Fibroblast of skin of right quadriceps (primary cell): ENCODE measurements at regions not wholly inside any gene's neighbourhood (a gene's known extent, or its start where the extent isn't known, plus 50 kb on each side); places are given as distances from the start of the nearest gene placed in this dataset.
"Not testable (repeated sequence)": the region's sequence is repeated elsewhere in the genome, so short reads cannot be mapped to it uniquely, and the experiment has no call there.

Experiments used
- DNase-seq: peaks from one replicate; pipeline ENCODE4 v3.0.0-alpha.2; 2013

DNA sequence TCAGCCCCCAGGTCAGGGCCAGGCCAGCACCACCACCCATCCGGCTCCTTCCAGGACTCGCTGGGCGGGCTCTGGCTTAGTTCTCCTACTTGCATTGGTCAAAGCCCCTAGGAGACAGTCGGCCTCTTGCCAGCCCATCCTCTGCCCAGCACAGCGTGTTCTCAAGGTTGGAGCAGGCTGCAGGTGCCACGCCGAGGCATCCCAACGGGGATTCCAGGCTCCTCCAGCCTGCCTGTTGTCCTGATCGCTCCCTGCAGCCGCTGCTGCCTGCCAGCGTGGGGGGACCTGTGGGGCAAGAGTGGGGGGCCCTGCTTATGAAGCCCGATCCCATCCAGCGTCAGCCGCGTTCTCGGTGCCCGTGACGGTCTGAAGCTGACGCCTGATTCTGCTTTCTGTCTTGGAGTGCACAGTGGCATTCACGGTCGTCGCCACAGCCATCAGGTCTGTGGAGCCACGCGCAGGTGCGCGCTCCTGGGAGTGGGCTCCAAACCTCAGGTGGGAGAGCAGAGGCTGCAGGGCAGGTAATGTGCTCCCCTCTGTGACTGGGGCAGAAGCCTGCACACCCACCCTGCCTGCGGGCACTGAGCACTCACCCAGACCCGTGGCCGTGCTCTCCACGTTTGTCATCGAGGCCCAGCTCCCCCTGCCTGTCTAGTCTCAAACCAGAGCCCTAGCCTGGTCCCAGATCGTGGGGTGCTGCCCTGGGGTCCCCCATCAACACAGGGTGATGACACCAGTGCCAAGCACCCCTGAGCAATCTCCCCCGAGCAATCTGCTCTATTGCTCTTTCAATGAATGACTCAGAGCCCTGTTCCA, 991.6 kb downstream of the BRD1 start:
- no peak for DNase-seq

- DNase-seq, result no peak
Measured at GRCh38 chr22:48835364-48835763, 992.3 kb downstream of the BRD1 start.

DNA sequence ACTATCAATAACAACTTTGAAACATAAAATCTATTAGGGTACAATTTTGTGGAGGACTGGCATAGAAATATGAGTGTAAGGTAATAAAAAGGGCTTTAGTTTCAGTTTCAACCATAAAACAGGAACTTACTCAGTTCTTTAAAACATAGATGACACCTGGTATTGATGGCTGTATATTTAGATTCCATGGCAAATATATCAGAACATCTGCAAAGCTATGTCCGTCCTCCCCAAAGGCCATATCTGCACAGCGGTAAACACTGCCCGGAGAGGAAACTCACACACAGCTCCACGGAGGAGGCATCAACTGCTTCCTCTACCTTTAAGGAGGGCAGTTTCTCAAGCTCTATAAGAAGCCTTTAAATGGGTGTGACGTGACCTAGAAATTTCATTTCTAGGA, 993.3 kb downstream of the BRD1 start:
- no peak for DNase-seq

GRCh38 chr22:48832592-48832991, 995.1 kb downstream of the BRD1 start:
- no peak for DNase-seq

GRCh38 chr22:48829908-48830307, 997.8 kb downstream of the BRD1 start:
- DNase-seq, result no peak

- DNase-seq, result no peak
Measured at GRCh38 chr22:48828688-48829087, 999.0 kb downstream of the BRD1 start.

GRCh38 chr22:48827904-48828555, 999.6 kb downstream of the BRD1 start:
- DNase-seq, result no peak

DNA sequence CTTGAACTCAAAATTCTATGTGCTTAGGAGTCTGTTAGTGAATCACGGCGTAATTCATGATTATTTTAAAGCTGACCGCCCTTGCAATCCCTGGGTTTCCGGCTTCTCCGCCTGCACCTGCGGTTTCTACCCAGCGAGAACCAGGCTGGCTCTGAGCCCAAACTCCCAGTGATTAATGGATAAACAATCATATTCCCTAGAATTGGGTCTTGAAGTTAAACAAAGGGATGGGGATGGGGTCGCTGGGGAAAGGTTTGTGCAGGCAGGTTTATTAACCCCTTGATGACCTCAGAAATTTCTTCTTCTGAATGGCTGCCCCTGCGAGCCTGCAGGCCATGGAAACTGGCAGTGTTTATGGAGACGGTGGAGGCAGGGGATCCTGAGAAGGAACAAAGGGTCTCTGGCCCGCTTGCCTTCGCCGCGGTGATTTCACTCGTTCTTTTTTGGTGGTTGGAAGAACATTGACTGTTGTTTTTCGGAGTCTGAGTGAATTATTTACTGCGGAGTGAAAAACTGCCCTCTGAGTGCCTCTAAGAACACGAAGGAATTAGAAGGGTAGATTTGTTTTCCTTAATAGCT, 1000.3 kb downstream of the BRD1 start:
- DNase-seq, result no peak

DNA sequence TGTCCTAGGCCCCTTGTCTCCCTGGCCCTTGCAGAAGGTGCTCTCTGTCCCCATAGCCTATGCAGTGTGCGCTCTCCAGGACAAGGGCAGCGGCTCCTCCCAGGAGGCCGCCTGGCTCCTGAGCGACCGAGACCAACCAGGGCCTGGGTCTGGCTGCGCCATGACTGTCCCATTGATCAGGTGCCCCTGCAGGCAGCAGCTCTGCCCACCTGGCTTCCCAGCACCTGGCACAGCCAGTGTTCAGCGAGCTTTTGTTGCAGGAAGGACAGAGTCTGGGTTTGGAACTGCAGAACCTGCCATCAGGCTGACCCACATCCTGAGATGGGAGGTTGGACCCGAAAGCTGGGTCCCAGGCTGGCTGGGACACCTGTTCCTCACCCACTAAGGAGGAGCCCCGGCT, 1001.1 kb downstream of the BRD1 start:
- no peak for DNase-seq

DNA sequence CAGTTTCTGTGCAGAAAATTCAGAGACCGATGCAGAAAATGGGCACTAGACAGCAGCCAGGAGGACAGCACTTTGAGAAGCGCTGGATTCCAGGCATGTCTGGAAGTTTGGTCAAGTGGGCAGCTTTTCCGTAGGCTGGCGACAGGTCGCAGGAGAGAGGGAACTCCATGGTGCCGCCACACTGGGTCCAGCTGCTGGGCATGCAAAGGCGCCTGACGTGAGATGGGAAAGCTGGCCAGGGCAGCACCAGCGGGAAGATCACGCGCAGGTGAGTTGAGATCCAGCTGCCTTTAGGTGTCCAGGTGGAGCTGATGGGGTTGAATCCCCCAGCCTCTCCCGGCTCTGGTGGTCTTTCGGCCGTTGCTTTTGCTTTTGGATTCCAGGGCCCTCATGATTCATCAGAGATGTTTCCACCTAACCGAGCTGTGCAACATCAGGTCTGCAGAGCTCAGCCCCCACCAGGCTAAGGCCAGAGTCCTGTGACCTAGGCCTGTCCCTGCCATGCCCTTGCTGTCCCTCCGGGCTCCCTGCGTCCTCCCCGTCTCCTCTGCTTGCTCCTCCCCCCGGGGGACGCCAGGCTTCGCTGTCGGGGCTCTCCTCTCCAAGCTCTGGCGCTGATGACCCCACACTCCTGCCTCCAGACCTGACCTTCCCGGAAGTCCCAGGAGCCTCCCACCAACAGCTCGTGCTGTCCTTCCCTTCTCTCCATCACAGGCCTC, 1001.7 kb downstream of the BRD1 start:
- DNase-seq, result no peak

DNA sequence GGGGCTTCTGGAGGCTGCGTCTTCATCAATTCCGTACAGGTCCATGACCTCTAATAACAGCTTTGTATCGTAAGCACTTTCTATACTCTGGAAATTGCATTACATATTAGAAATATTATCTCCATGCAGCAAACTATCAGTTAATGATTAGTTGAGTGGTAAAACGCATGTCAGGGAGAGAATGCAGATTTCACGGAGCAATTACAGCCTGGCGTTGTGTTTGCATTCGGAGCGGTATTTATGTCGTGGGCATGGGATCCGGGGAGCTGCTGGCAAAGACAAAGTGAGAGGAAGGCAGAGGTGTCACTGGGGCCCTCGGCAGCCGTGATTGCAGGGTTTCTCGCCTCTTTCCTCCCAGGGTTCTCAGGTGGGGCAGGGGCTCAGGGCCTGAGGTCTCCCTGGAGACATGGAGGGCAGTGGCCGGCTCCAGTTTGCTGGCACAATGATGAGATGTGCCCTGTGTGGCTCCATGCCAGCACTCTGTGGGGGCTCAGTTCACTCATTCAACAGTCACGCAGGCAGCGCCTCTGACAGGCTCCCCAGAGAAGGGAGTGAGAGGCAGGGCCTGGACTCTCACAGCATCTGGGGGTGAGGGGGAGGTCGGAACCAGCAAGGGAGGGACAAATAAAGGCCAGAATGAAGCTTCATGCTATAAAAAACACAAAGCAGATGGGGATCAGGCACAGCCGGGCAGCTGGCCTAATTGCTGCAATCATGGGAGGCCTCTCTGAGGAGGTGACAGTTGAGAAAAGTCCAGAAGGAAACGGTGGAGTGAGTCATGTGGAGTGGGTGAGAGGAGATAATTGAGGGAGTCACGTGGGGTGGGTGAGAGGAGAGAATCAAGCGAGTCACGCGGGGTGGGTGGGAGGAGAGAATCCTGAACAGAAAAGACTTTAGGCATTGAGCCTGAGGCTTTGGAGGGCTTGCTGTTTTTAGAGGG, 1002.7 kb downstream of the BRD1 start:
- DNase-seq, result peak; percentile 18

DNA sequence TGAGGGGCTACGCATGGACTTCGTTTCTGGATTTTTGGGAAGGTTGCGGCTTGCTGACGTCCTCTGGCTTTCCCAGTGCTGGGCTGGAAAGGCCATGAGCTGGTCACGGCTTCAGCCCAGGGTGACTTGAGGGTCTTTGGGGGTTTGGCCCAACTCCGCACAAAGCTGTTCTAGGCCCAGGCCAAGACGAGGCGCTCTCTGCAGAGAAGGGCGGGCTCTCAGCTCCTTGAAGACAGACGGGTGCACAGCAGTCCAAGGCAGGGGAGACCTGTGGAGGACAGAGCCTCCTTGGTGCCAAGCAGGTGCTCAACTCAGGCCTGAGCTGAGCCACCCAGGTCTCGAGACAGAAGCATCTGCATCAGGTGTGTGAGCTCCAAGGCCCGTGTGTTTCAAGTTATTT, 1003.7 kb downstream of the BRD1 start:
- DNase-seq, result no peak

DNA sequence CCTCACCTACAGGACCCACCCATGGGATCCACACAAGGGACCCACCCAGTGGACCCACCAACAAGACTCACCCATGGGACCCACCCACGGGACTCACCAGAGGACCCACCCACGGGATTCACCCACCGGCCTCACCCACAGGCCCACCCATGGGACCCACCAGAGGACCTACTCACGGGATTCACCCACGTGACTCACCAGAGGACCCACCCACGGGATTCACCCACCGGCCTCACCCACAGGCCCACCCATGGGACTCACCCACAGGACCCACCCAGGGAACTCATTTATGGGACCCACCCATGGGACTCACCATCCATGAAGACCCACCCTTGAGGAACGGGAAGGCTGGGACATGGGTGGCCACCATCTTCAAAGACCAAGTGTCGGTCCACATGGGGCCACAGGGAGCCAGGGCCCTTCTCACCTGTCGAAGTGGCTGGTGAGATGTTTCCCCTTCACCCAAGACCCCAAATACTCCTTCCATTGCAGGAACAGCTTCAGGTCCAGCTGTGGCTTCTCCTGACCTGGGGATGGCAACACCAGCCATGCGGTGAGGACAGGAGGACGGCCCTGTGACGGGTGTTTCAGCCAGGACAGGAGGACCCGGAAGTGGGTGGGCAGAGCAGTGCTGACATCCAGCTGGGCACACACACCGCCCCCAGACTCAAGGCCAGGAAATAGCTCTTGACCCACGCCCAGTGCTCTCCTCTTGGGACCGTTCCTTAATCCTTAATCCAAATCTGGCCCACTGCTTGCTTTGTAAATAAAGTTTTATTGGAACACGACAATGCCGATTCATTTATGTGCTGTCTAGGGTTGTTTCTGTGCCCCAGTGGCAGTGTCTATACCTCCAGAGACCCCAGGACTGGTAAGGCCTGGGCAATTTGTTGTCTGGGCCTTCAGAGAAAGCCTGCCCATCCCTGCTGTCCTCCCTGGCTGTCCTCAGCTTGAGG, 1005.1 kb downstream of the BRD1 start:
- DNase-seq, result no peak

- DNase-seq, result no peak
Measured at GRCh38 chr22:48821727-48822126, 1005.9 kb downstream of the BRD1 start.

- no peak for DNase-seq
Measured at GRCh38 chr22:48821346-48821690, 1006.4 kb downstream of the BRD1 start.

- no peak for DNase-seq
Measured at GRCh38 chr22:48820481-48821345, 1007.0 kb downstream of the BRD1 start.

- no peak for DNase-seq
Measured at GRCh38 chr22:48819961-48820360, 1007.7 kb downstream of the BRD1 start.

DNA sequence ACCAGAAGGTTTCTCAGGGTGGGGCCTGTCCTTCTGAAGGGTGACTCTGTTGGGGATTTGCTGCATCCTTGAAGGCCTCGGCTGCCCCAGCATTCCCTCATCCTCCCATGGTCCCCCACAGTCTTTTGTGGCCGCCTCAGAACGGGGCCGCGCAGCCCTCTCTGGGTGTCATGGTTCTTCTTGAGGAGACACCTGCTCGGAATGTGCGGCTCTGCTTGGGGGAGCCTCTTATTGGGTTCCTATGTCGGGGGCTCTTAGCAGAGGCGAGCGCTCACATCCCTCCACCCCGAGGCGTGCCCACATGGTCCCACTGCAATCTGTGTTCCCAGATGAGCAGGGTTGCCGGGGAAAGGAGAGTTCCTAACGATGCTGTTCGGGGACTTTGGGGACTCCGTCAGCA, 1008.4 kb downstream of the BRD1 start:
- DNase-seq, result no peak

DNA sequence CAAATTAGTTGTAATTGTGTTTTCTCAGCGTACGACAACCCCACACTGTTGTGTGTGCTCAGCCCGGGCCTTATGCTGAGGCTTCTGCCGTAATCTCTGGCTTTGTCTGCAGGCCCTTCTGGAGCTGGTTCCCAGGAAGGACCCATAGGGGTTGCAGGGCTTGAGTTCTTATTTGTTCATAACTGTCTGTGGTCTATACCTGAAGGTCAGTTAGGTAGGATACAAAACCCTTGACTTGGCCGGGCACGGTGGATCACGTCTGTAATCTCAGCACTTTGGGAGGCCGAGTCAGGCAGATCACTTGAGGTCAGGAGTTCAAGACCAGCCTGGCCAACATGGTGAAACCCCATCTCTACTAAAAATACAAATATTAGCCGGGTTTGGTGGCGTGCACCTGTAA, 1010.2 kb downstream of the BRD1 start:
- not testable (repeated sequence) for DNase-seq

DNA sequence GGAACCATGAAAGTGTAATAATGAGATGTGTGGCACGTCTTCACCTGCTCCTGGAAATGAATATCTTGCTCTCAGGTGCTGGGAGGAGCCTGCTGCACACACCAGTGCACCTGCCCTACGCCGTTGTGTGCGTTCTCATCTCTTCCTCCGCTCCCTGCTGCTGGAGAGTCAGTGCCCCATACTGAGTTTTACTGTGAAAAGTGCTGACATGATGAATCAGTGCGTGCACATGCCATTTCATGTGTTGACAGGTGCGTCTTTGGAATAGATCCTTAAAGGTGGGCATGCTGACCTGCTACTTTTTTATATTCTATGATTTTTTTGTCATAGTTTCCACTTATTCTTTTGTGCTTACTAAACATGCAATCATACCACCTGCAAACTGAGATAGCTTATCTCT, 1015.8 kb downstream of the BRD1 start:
- DNase-seq, result no peak
